AG04450 (cell line): ENCODE measurements at regions not wholly inside any gene's neighbourhood (a gene's known extent, or its start where the extent isn't known, plus 50 kb on each side); places are given as distances from the start of the nearest gene placed in this dataset.
"Not testable (repeated sequence)": the region's sequence is repeated elsewhere in the genome, so short reads cannot be mapped to it uniquely, and the experiment has no call there.

Experiments
- CTCF ChIA-PET: fragments of 300-600, 350-600 bp; formaldehyde crosslinking; extraction: SDS; loops from one replicate; lab custom pipeline; 2022; ENCODE audit warnings: antibody characterized with exemption, inconsistent platforms; lab: Charles Lee
- POLR2A ChIA-PET: fragments of 350-600 bp; formaldehyde crosslinking; extraction: SDS; loops from one replicate; lab custom pipeline; 2021; ENCODE audit warnings: antibody characterized with exemption, inconsistent platforms; lab: Yijun Ruan, JAX
- DNase-seq: peaks from one replicate; pipeline ENCODE4 v3.0.0-alpha.2; 2011; ENCODE audit warnings: low read depth, low spot score
- H3K27ac ChIP-seq: one replicate; pipeline ENCODE4 v1.5.1; 2012; ENCODE audit warnings: low read depth, low read length, control low read depth
- H3K27me3 ChIP-seq: one replicate; pipeline ENCODE4 v1.6.0; 2012; ENCODE audit warnings: low read length; ENCODE audit not compliant: control insufficient read depth, insufficient read depth
- H3K4me3 ChIP-seq: 2 replicates; pipeline ENCODE4 v1.5.1; 2011; ENCODE audit warnings: mild to moderate bottlenecking, low read depth, low read length, control low read depth
- H3K9me3 ChIP-seq: 2 replicates; pipeline ENCODE4 v1.5.1; 2012; ENCODE audit warnings: low read length; ENCODE audit not compliant: control insufficient read depth, insufficient read depth
- TF ChIP-seq, protein P1 (sequence below): IDR thresholded peaks from 2 replicates; pipeline ENCODE4 v1.5.1; 2011; ENCODE audit warnings: low read depth, low read length, control low read depth, inconsistent platforms

DNA sequence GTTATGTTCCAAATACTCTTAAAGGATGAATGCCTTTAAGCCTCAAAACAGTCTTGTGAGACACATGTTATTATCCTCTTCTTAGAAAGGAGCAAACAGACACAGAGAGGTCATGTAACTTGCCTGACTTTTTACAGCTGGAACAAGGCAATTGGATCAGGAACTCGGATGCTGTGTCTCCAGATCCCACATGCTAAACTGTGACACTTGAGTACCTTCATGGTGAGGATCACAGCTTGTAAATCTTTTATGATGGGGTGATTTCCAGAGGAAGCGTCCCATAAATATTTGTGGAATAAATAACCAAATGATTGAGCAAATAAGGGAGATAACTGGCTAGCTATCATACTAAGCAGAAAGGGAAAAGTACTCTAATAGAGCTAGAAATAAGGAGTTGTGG lies 171.2 kb downstream of the C11orf91 start:
- no peaks in the 10 kb centered on the region for H3K27me3 ChIP-seq
- no peak overlapping the region for H3K4me3 ChIP-seq
- CTCF ChIA-PET, result no interaction called here
- TF ChIP-seq, protein P1, sequence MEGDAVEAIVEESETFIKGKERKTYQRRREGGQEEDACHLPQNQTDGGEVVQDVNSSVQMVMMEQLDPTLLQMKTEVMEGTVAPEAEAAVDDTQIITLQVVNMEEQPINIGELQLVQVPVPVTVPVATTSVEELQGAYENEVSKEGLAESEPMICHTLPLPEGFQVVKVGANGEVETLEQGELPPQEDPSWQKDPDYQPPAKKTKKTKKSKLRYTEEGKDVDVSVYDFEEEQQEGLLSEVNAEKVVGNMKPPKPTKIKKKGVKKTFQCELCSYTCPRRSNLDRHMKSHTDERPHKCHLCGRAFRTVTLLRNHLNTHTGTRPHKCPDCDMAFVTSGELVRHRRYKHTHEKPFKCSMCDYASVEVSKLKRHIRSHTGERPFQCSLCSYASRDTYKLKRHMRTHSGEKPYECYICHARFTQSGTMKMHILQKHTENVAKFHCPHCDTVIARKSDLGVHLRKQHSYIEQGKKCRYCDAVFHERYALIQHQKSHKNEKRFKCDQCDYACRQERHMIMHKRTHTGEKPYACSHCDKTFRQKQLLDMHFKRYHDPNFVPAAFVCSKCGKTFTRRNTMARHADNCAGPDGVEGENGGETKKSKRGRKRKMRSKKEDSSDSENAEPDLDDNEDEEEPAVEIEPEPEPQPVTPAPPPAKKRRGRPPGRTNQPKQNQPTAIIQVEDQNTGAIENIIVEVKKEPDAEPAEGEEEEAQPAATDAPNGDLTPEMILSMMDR, result no peak
- no peak for DNase-seq
- no peaks in the 10 kb centered on the region; the same call in 1 of the 2 replicates for H3K9me3 ChIP-seq
- POLR2A ChIA-PET, result no interaction called here
- no peak overlapping the region for H3K27ac ChIP-seq

DNA sequence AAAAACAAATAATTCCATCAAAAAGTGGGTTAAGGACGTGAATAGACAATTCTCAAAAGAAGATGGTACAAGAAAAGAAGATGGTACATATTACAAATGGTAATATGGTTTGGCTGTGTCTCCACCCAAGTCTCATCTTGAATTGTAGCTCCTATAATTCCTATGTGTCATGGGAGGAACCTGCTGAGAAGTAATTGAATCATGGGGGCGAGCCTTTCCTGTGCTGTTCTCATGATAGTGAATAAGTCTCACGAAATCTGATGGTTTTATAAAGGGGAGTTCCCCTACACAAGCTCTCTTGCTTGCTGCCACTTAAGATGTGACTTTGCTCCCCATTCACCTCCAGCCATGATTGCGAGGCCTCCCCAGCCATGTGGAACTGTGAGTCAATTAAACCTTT lies 172.9 kb downstream of the C11orf91 start:
- POLR2A ChIA-PET, H3K27ac ChIP-seq, DNase-seq: not testable (repeated sequence)

DNA sequence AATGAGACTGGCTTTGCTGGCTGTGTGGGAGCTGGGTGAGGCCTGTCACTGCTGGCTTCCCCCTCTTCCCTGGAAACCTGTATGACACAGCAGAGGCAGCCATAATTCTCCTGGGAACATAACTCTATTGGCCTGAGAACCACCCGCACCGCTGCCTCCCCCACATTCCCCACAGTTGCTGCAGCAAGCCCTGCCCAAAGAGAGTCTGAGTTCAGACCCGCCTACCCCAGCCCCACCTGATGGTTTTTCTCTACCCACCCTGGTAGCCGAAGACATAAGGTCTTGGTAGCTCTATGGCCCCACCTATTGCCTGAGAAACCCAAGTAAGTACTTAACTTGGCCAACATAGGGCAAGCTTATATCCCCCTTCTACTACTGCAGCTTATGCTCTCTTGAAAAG lies 174.8 kb downstream of the C11orf91 start:
- Histone ChIP-seq H3K4me3 (no peak overlapping the region), H3K27me3 (no peaks in the 10 kb centered on the region), H3K9me3 (no peaks in the 10 kb centered on the region; the same call in 1 of the 2 replicates), H3K27ac (no peak overlapping the region)
- TF ChIP-seq, protein P1, result no peak
- CTCF ChIA-PET, result interaction anchor here (0.8 kb wide), 1 partner anchor 129 kb away, joined by 3 read pairs; no protein-coding TSS in a partner anchor
- no peak for DNase-seq
- POLR2A ChIA-PET, result no interaction called here

More for the DNA sequence above, 172.9 kb downstream of the C11orf91 start:
- H3K4me3 ChIP-seq, CTCF ChIA-PET, H3K27me3 ChIP-seq, H3K9me3 ChIP-seq: not testable (repeated sequence)

DNA sequence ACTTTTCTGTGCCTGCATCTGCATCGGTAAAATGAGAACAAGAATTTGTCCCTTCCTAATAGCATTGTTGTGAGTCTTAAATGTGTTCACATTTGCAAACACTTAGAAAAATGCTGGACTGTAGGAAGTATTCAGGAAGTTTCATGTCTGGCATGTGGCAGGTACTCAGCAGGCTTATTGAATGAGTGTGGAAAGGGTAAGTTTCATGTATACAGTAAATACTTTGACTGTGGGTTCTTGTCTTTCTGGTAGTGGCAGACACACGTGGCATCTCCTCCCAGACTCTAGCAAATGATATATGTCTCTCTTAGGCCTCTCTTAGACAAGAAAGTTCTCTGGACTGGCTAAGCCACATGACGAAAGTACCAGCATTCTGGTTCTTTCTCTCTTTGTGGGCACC lies 179.2 kb downstream of the C11orf91 start:
- TF ChIP-seq, protein P1, result no peak
- Histone ChIP-seq H3K4me3 (no peak overlapping the region), H3K27me3 (no peaks in the 10 kb centered on the region), H3K9me3 (no peaks in the 10 kb centered on the region), H3K27ac (no peak overlapping the region)
- ChIA-PET POLR2A (no interaction called here), CTCF (no interaction called here)
- DNase-seq, result no peak

DNA sequence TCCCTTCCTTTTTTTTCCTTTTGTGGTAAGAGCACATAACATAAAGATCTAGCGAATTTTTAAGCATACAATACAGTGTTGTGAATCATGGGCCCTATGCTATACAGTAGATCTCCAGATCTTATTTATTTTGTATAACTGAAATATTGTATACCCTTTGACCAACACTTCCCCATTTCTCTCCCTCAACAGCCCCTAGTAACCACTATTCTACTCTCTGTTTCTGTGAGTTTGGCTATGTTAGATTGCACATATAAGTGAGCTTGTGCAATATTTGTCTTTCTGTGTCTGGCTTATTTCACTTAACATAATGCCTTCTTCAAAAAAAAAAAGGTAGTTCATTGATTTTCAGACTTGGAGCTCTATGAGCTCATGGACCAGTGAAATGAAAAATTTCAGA lies 180.5 kb downstream of the C11orf91 start:
- Histone ChIP-seq H3K27ac (no peak overlapping the region), H3K27me3 (no peaks in the 10 kb centered on the region), H3K9me3 (no peaks in the 10 kb centered on the region), H3K4me3 (no peak overlapping the region)
- no peak for DNase-seq
- POLR2A ChIA-PET, result interaction anchor here (0.7 kb wide), 1 partner anchor 14 kb away, joined by 10 read pairs; no protein-coding TSS in a partner anchor
- CTCF ChIA-PET, result no interaction called here
- TF ChIP-seq, protein P1, result no peak

DNA sequence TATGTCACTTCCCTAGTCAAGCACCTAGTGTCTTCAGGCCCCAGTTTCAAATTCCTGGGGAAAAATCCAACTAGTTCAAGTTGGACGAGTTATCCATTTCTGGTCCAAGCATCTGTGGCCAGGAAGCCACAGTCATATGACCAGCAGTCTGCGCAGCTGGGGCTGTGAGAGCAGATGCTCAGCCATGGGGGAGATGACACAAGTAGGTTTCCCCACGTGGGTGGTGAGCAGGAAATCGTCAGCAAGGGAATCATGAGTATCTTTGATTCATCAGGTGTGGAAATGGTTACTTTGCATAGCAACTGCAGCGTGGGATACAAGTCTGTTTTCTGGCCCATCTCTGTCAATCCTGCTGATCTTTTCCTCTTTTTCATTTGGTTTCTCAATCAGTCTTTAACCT lies 185.3 kb downstream of the C11orf91 start:
- CTCF ChIA-PET, result no interaction called here
- TF ChIP-seq, protein P1, result no peak
- DNase-seq, result no peak
- POLR2A ChIA-PET, result no interaction called here
- Histone ChIP-seq H3K27ac (no peak overlapping the region), H3K9me3 (no peaks in the 10 kb centered on the region), H3K27me3 (no peaks in the 10 kb centered on the region), H3K4me3 (no peak overlapping the region)
